ENCODE measurements at regions not wholly inside any gene's neighbourhood (a gene's known extent, or its start where the extent isn't known, plus 50 kb on each side); places are given as distances from the start of the nearest gene placed in this dataset.

GRCh38 chr5:145283141-145283810, 551.9 kb downstream of the PRELID2 start:
- TF ChIP-seq TCF4 (CRISPR knock-in tag; IDR thresholded peaks at IDR 0.05; ENCODE audit: borderline replicate concordance), result no peak
- no peak for TF ChIP-seq ISL1 (CRISPR knock-in tag; IDR thresholded peaks at IDR 0.05)
- ATAC-seq, result no peak

- no peak for TF ChIP-seq RARB (CRISPR knock-in tag; IDR thresholded peaks at IDR 0.05)
- TF ChIP-seq ZNF8 (CRISPR knock-in tag; IDR thresholded peaks at IDR 0.05), result no peak
- no peak for TF ChIP-seq ESRRG (CRISPR knock-in tag; IDR thresholded peaks at IDR 0.05)
- TF ChIP-seq ZFP3 (CRISPR knock-in tag; IDR thresholded peaks at IDR 0.05), result no peak
- no peak for TF ChIP-seq CSDC2 (CRISPR knock-in tag; IDR thresholded peaks at IDR 0.05)
- no peak for ATAC-seq
Observed at GRCh38 chr5:145280806-145281205, 554.3 kb downstream of the PRELID2 start.

GRCh38 chr5:145280214-145280613, 554.9 kb downstream of the PRELID2 start:
- no peak for ATAC-seq
- no peak for TF ChIP-seq ZFP3 (CRISPR knock-in tag; IDR thresholded peaks at IDR 0.05)
- no peak for TF ChIP-seq CSRNP3 (CRISPR knock-in tag; IDR thresholded peaks at IDR 0.05)
- no peak for TF ChIP-seq ZNF565 (CRISPR knock-in tag; conservative IDR thresholded peaks at IDR 0.05; ENCODE audit: low read depth)
- no peak for TF ChIP-seq RARB (CRISPR knock-in tag; IDR thresholded peaks at IDR 0.05)
- no peak for TF ChIP-seq ESRRG (CRISPR knock-in tag; IDR thresholded peaks at IDR 0.05)
- no peak for TF ChIP-seq BACH2 (CRISPR knock-in tag; IDR thresholded peaks at IDR 0.05; ENCODE audit: borderline replicate concordance)
- no peak for TF ChIP-seq ZFP30 (CRISPR knock-in tag; IDR thresholded peaks at IDR 0.05)
- TF ChIP-seq PATZ1 (CRISPR knock-in tag; IDR thresholded peaks at IDR 0.05; ENCODE audit: borderline replicate concordance), result no peak
- TF ChIP-seq SNAI2 (CRISPR knock-in tag; IDR thresholded peaks at IDR 0.05), result no peak
- TF ChIP-seq ARNTL (CRISPR knock-in tag; IDR thresholded peaks at IDR 0.05; ENCODE audit: borderline replicate concordance, low read depth), result no peak
- no peak for TF ChIP-seq TCF4 (CRISPR knock-in tag; IDR thresholded peaks at IDR 0.05; ENCODE audit: borderline replicate concordance)
- no peak for TF ChIP-seq POU6F1 (CRISPR knock-in tag; IDR thresholded peaks at IDR 0.05; ENCODE audit: borderline replicate concordance, low read depth)
- TF ChIP-seq GLIS3 (CRISPR knock-in tag; IDR thresholded peaks at IDR 0.05), result no peak
- no peak for TF ChIP-seq ZNF8 (CRISPR knock-in tag; IDR thresholded peaks at IDR 0.05)
- TF ChIP-seq TSHZ2 (CRISPR knock-in tag; IDR thresholded peaks at IDR 0.05), result no peak
- no peak for TF ChIP-seq PPARA (CRISPR knock-in tag; IDR thresholded peaks at IDR 0.05; ENCODE audit: borderline replicate concordance)
- no peak for TF ChIP-seq CSDC2 (CRISPR knock-in tag; IDR thresholded peaks at IDR 0.05)
- TF ChIP-seq TOX (CRISPR knock-in tag; IDR thresholded peaks at IDR 0.05; ENCODE audit: borderline replicate concordance), result no peak
- no peak for TF ChIP-seq OSR1 (CRISPR knock-in tag; IDR thresholded peaks at IDR 0.05)

- ATAC-seq, result no peak
- TF ChIP-seq GLIS3 (CRISPR knock-in tag; IDR thresholded peaks at IDR 0.05) (no peak), TSHZ2 (CRISPR knock-in tag; IDR thresholded peaks at IDR 0.05) (no peak), ARNTL (CRISPR knock-in tag; IDR thresholded peaks at IDR 0.05; ENCODE audit: borderline replicate concordance, low read depth) (no peak), SNAI2 (CRISPR knock-in tag; IDR thresholded peaks at IDR 0.05) (no peak), TCF4 (CRISPR knock-in tag; IDR thresholded peaks at IDR 0.05; ENCODE audit: borderline replicate concordance) (no peak), ISL1 (CRISPR knock-in tag; IDR thresholded peaks at IDR 0.05) (no peak)
Observed at GRCh38 chr5:145260670-145261069, 574.5 kb downstream of the PRELID2 start.
